Hematopoietic multipotent progenitor cell treated with erythropoietin and hydrocortisone succinate and interleukin-3 and kit ligand, for 17 days (in vitro differentiated cells): ENCODE measurements at regions not wholly inside any gene's neighbourhood (a gene's known extent, or its start where the extent isn't known, plus 50 kb on each side); places are given as distances from the start of the nearest gene placed in this dataset.

Experiments used
- DNase-seq: peaks from one replicate; pipeline ENCODE4 v3.0.0-alpha.2; 2015; ENCODE audit warnings: low spot score

DNA sequence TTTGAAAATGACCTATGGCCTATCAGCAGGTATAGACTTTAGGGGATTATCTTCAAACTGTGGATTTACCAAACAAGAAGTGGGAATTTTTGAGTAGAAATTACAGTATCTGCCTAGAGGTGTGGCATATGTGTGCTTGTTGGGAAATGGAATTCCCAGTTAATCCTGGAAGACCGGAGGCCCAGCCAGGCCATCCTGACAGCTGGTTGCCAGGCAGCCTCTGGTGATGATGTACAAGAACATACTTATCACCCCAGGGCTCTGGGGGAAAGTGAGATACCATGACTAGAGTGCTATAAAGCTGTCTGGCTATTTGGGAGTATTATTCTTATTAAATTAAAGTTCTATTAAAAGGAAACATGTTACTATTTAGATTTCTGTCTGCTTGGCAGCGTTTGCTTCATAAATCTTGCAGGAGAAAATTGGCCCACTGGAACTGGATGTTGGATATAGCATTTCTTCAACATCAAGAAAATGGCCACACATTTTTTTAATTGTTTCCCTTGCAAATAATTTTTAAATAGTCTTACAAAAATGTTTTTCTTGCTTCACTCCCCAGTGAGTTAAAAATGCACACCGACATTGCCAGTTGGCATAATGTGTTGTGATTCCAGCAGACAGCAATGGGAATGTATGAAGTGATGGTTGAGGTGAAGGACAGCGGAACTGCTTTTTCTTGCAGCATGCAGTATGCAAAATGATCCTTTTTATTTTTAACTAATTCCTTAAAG lies 187.8 kb downstream of the MYLK4 start:
- DNase-seq, result no peak

DNA sequence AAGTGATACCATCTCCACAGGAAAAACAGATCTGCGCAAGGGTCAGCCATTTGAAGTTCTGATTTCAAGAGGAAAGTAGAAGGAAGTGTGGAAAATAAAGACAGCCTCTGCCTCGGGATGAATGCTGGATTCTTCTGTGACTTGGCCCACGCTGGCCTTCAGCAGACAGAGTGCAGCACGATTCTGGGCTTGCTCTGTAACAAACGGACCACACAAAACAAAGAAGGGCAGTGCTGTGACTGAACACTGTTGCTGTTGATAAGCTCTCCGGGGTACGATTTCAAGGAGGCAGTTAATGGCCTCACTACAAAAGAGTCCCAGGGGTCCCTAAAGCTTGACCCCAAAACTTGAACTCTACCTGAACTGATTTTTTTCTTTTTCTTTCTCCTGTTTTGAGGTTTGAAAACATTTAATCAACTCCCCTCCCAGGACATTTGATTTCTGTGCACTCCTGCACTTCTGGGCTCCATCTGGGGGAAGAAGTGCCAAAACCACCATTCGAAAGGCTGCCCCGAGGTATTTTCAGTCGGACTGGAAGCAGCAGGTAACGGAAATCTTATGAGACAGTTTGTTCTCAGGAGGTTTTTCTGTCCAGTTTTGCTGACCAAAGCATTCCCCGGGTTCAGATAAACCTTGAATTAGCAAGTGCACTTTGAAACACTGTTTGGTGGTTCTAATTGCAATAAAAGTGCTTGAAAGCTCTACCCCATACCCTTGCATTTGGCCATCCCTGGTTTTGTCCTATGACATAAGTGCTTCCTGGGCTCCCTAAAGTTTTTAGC lies 189.6 kb downstream of the MYLK4 start:
- no peak for DNase-seq

DNA sequence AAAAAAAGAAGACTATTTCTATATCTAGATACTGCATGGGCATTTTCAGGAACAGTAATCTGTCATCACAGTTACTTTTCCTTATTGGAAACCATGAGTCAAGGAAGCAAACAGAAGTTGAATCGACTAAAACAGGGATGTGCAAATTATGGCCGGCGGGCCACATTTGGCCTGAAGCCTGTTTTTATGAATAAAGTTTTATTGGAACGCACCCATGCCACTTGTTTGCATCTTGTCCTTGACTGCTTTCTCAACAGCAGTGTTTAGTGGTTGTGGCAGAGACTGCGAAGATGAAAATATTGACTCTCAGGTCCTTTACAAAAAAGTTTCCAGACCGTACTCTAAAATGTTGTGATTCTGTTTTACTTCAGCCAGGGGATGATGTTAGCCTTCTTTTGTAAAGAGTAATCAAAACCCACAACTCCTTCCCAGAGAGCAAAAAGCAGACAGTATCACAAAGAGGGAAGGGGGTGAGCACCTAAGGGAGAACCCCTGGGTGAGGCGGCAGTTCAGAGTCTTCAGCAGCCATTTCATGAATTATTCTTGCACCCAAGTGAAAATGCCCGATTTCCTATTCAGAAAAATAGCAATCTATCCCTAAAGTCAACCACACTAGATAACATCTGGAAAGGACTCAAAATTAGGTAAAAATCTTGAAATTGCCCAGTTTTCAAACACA lies 190.4 kb downstream of the MYLK4 start:
- DNase-seq, result no peak

DNA sequence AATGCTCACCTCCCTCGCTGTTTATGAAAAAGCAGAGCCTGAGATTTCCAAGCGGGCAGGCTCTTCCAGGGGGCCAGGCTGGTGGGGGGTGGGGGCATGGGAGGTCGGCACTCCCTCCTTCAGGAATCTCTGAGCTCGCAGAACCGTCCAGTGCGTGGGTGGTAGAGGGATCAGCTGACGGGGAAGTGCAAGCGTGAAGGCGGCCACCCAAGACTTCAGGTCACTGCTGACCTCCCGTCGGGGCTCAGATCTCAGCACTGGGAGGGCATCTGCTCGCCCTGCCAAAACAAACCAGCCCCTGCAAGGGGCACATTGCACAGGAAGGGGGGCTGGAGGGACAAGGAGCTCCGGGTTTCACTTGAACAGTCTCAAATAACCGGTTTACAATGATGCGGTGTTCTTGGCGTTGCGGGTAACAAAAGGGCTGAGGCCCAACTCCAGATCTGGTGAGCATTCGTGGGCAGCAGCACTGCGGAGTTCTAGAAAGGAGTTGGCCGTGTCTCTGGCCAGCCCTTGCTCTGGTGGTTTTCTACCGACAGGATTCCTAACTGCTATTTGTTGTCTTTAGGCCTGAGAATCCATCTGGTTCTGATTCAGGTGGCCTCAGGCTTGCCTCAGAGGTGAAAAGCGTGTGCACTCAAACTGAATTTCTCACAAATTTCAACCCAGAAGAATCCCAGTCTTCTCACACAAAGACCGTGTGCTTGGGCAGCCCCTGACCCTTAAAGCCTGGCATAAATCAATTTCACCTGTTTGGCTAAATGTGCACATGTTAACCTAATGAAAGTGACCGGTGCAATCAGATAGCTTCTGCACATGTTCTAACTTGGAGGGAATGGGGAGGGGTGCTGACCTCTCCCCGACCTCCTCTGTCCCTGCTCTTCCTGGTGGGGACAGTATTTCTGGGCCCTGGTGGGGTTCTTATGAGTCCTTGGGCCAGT lies 191.6 kb downstream of the MYLK4 start:
- no peak for DNase-seq

DNA sequence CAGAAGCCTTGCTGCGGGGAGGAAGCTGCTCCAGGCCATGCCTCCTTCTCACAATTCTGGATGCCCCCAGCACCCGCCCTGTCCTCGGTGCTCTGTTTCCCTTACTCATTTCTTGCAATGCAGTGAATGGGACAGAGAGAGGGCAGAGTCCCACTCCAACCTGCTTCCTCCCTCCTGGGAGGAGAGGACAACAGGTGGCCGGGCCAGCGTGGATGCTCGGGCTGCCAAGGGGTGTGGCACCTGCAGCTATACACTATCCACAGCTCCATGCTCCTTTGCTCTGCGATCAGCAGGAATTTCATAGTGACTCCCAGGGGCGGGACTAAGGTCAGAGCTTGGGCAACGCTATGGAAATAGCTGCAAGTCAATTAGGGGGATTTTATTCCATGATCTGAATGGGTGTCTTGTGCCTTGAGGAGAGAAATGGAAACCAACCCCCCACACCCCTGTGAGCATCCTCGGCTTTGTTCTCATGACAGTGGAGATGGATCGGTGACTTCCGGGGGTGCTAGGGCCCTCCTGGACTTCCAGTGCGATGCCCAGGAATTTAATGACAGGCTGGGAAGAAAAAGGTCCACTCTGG lies 192.5 kb downstream of the MYLK4 start:
- no peak for DNase-seq

DNA sequence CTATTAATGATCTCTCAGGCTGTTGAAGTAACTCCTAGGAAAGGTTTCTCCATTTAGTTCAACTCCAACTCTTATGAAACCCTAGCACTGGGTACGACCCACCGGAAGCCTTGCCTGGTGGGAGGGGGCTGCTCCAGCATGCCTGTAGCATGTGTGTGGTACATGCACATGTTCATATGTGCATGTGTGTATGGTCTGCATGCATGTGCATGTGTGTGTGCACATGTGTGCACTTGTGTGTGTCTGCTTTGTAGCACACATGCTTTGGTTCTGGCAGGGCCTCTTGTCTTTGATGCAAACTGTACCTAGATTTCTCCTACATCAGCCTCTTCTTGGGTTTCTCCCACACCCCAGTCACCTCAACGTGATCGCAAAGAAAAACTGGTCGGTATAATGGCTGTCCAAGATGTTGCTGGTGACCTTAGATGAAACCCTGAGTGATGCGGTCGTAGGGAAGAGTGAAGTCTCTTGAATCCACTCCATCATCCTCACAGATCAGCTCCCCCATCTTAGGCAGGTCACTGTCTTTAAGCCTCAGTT lies 193.5 kb downstream of the MYLK4 start:
- DNase-seq, result no peak

DNA sequence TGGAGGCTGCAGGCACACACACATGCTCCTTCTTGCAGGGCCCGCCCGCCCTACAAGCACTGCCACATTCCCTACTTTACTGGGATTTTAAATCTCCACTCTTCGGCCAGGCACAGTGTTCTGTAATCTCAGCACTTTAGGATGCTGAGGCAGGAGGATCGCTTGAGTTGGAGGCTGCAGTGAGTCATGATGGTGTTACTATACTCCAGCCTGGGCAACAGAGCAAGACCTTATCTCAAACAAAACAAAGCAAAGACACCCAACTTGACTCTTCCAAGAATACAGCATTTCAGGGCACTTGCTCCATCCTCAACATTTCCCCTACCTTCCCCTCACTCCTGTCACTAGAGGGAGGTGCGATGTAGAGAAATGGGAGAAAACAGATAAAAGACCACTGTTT lies 194.0 kb downstream of the MYLK4 start:
- no peak for DNase-seq

DNA sequence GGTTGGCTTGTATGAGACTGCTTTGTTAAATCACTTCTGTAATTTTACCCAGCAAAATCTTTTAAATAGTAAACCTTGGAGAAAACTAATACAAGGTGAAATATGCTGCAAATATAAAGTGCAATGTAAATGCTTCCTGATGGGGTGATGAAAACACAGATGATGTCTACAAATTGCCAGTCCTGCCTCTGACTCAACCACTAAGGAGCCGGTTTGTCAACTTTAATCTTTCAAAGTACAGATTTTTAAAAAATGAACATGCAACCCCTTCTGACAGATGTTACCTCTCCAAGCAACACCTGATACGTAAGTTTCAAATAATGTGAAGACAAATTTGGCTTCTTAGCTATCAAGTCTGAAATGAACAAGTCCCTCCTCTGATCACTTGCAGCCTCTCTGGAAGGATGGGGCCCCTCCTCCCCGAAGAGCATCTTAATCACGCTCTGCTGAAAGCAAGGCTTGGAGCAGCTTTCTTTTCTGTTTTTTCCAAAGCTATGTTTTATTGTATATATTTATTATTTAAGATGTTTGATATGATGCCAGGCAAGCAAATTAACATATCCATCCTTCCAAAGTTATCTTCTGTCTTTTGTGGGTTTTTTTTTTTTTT lies 196.0 kb downstream of the MYLK4 start:
- DNase-seq, result no peak

DNA sequence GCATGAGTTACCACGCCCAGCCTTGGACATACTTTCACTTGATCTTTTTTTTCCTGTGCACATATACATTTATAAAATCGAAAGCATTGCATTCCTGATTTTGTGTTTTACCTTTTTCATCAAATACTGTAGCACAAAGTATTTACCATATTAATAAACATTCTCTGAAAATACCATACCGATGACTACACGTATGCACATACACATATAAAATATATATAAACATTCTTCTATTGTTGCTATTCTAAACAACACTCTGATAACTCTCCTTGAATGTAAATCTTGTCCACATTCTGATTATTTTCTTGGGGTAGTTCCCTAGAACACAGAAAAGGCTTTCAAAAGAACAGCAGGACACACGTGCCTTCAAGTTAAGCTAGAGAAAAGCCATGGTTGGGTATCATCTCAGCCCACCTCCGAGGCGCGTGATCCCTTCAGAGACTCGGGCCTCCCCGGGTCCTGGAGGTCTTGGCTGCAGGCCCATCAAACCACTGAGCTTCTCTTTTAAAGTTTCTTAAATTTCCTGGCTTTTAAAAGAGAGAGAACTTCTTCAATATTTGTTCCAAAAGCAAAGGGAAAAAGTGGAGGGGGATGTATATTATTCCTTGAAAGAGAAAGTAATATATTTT lies 198.1 kb downstream of the MYLK4 start:
- DNase-seq, result no peak

DNA sequence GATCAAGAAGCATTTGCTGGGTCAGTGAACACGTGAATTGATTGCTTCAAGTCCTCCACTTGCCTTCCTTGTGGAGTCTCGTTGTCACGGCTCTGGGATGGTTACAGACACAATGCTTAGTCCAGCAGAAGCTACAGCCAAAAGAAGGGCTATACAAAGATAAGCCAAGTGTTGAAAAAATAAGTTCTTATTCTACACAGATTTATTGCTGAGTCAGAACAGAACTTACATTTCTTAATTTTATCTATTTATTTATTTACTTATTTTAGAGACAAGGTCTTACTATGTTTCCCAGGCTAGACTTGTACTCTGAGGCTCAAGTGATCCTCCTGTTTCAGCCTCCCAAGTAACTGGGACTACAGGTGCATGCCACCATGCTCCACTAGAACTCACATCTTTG lies 199.0 kb downstream of the MYLK4 start:
- DNase-seq, result no peak

DNA sequence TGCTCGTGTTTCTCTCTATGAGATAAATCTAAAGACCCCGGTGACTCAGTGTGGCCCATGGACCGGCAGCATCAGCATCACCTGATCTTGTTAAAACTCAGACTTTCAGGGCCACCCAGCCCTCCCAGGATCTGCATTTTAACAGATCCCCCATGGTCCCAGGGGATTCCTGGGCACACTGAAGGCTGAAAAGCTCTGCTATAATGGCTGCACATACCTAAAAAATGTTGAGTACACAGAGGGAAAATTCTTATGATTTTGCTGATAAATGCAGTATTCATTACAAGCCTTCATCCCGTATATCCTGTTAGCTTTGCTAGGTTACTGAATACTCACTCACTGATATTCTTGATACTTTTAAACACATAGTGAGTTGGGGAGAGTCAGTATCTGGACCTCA lies 200.5 kb downstream of the MYLK4 start:
- DNase-seq, result no peak

DNA sequence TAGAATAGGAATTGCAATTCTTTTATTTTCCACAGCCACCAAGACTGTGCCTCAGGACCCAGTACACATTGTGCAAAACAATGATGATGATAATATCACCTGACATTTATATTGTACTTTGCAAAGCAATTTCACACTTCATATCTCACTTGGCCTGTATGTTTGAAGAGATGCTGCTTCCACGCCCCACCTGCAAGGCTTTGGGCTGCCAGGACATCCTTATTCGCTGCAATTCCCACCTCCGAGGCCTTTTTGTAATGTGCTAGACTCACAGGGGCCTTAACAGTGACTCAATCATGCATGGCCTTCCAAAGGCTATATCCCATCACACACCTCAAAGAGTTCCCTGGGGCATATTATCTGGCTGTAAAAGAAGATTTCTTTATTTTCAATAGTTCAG lies 200.9 kb downstream of the MYLK4 start:
- no peak for DNase-seq

DNA sequence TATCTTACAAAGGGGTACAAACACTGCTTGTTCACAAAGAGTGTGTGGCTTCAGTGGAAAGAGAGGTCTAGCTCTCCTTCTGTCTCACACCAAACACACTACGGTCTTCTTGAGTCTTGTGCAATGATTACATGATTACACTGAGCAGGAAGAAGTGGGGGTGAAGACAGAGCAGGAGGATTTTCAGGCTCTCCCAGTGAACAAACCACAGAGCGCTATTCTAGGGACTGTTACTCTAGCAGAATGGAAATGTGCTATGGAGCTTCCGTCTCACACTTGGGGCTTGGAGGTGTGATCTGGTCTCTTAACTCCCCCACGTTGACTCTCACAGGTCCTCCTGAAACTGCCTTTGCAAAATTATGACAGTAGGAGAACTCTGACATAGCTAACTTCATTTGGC lies 203.4 kb downstream of the MYLK4 start:
- no peak for DNase-seq

DNA sequence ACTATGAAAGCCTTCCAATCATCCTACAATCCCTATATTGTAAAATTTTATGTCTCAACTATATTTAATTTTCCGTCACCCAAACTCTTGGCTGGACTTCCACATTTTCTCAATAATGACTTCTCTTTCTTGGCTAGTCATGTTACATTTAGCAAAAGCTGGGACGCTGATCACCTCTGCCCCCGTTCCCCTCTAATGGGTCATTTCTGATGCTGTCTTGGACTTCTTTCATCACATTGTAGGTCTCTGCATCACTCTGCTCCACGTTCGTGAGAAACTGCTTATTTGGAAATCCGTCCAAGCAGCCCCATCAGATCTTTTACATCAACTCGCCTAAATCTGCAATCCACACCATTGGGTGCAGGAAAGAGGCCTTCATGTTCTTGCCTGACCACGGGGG lies 203.8 kb downstream of the MYLK4 start:
- no peak for DNase-seq

DNA sequence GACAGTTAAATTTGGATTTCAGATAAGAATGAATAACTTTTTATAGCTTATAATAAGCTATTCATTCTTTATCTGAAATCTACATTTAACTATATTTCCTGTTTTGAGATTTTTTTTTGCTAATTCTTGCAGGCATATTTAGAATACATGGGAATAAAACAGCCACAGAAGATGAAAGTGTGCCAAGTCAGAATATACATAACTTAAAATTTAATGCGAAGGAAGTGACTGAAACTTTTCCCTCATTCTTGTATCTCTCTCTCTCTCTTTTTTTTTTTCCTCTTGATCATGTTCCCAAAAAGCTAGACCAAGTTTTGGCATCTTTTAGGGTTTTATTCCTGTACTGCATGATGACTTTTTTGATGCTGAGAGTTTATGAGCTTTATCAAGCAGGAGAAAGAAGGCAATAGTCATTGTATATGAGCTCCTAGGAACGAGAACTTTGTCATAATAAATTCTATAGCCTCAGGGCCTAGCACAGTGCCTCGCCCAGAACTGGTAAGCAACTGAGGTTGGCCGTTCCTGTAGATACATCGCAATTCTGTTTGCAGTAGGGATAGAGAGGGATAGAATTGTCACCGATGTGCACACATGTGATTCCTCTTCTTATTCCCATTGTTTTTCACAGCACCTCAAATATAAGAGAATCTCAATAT lies 205.2 kb downstream of the MYLK4 start:
- DNase-seq, result no peak

DNA sequence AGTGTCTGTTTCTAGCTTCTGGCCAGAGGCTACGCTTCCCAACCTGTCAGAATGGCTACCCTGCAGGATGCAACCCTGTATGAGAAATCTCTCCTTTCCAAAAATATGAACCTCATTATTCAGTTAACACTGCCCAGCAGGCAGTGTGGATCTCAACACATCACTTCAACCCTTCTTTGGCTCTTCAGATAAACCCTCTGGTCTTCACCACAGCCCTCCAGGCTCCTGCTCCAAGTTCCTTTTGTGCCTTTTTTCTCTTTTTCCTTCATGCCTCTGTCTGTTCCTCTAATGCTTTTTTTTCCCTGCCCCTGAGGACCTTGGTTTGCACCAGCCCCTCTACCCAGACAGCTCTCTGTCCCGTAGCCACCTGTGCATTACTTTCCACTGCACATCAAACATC lies 207.4 kb downstream of the MYLK4 start:
- DNase-seq, result no peak

DNA sequence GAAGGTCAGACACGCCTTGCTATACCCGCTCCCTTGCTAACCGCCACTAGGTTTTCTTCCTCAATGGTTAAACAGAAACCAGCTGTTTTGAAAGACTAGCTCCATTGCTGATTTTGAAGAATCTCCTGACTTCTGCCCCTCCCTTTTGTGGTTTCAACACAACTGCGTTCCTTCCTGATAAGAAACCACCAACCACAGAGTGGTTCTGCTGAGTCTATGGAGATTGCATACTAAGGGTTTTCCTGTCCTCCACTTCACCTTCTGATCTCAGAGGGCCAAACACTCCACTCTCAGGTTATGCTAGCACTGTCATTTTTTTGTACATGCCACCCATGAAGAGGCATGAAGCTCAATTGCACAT lies 207.9 kb downstream of the MYLK4 start:
- no peak for DNase-seq

DNA sequence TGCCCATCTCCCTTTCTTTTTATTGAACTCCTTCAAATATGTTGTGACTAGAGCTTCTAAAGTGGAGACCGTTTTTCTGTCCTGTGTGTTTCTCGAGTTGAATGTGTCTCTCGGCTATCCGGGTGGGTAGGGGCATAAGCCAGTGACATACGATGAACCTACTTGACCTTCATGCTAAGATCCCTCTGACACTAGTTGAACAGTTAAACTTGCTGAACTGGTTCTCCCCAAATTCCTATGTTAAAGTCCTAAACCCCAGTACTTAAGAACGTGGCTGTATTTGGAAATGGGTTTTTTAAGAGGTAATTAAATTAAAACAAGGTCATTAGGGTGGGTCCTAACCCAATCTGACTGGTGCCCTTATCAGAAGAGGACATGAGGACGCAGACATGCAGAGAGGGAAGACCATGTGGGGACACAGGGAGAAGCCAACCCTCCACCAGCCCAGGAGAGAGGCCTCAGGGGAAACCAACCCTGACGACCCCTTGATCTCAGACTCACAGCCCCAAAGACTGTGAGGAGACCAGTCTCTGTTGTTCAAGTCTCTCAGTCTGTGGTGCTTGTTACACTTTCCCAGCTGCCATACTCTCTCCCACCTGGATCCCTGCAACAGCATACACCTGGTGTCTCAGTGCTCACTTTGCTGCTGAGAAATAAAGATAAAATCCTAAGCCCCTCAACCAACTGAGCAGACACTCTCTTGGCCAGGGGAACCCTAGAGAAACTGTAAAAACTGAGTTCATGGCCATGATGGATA lies 208.4 kb downstream of the MYLK4 start:
- no peak for DNase-seq

DNA sequence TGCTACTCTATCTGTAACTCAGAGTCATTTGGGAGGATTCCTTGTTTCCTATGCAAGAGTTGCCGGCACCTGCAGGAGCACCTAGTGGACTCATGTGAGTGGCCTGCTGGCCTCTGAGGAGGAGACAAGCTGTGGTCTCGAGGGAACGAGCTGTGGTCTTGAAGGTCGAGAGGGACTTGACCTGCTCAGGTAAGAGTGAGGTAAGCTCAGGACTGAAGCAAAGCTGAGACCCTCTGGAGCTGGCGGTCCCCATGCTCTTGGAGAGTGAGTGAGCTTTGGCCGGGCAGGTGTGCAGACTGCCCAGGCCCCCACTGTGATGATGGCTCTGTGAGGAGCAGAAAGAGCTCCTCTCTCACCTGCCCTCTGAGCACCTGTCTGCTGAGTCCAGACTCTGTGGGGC lies 214.3 kb downstream of the MYLK4 start:
- no peak for DNase-seq
